ENCODE measurements at regions not wholly inside any gene's neighbourhood (a gene's known extent, or its start where the extent isn't known, plus 50 kb on each side); places are given as distances from the start of the nearest gene placed in this dataset.

GRCh38 chr18:10143596-10143995, 229.8 kb downstream of the VAPA start:
- no peaks in the 10 kb centered on the region for H3K9me3 ChIP-seq (ENCODE audit: control insufficient read depth, insufficient read depth, low read length)
- no peak overlapping the region for H3K4me3 ChIP-seq (ENCODE audit: low read length)
- H3F3A ChIP-seq (ENCODE audit: control insufficient read depth, insufficient read depth) = no peaks in the 10 kb centered on the region
- H3K79me2 ChIP-seq (ENCODE audit: control insufficient read depth, low read length) = no peaks in the 10 kb centered on the region
- no peaks in the 10 kb centered on the region for H3K36me3 ChIP-seq (ENCODE audit: control insufficient read depth, low read length)
- no peaks in the 10 kb centered on the region for H3K9me2 ChIP-seq (replicated peaks; ENCODE audit: control insufficient read depth, low read length)
- no peaks in the 10 kb centered on the region for H4K20me1 ChIP-seq (ENCODE audit: control insufficient read depth, insufficient read depth, low read depth, low read length)
- H3K27me3 ChIP-seq (ENCODE audit: control insufficient read depth, low read length) = no peaks in the 10 kb centered on the region
- H3K4me2 ChIP-seq (ENCODE audit: low read length) = no peak overlapping the region
- TF ChIP-seq CTCF (IDR thresholded peaks at IDR 0.05; ENCODE audit: low read depth, low read length, poor library complexity, severe bottlenecking) = no peak
- H3K4me1 ChIP-seq (ENCODE audit: control insufficient read depth, low read length) = no peaks in the 10 kb centered on the region
- H3K27ac ChIP-seq (ENCODE audit: low read depth, low read length) = no peak overlapping the region

GRCh38 chr18:10145546-10145945, 231.7 kb downstream of the VAPA start:
- H3K27ac ChIP-seq (ENCODE audit: low read depth, low read length) = no peak overlapping the region
- H3K79me2 ChIP-seq (ENCODE audit: control insufficient read depth, low read length) = no peaks in the 10 kb centered on the region
- no peak overlapping the region for H3K4me2 ChIP-seq (ENCODE audit: low read length)
- H3F3A ChIP-seq (ENCODE audit: control insufficient read depth, insufficient read depth) = no peaks in the 10 kb centered on the region
- H3K9me3 ChIP-seq (ENCODE audit: control insufficient read depth, insufficient read depth, low read length) = peaks cover 2% of the 10 kb centered on the region; the same call in 1 of the 2 replicates
- H3K9me2 ChIP-seq (replicated peaks; ENCODE audit: control insufficient read depth, low read length) = no peaks in the 10 kb centered on the region
- no peaks in the 10 kb centered on the region for H3K27me3 ChIP-seq (ENCODE audit: control insufficient read depth, low read length)
- TF ChIP-seq CTCF (IDR thresholded peaks at IDR 0.05; ENCODE audit: low read depth, low read length, poor library complexity, severe bottlenecking) (no peak), EZH2phosphoT487 (IDR thresholded peaks at IDR 0.05; ENCODE audit: borderline replicate concordance, low read length) (no peak)
- no peaks in the 10 kb centered on the region for H3K4me1 ChIP-seq (ENCODE audit: control insufficient read depth, low read length)
- H3K4me3 ChIP-seq (ENCODE audit: low read length) = no peak overlapping the region
- no peaks in the 10 kb centered on the region for H3K36me3 ChIP-seq (ENCODE audit: control insufficient read depth, low read length)
- no peaks in the 10 kb centered on the region for H4K20me1 ChIP-seq (ENCODE audit: control insufficient read depth, insufficient read depth, low read depth, low read length)

GRCh38 chr18:10147226-10147625, 233.4 kb downstream of the VAPA start:
- Histone ChIP-seq H3K36me3 (ENCODE audit: control insufficient read depth, low read length) (no peaks in the 10 kb centered on the region), H3K79me2 (ENCODE audit: control insufficient read depth, low read length) (no peaks in the 10 kb centered on the region), H3K27me3 (ENCODE audit: control insufficient read depth, low read length) (no peaks in the 10 kb centered on the region), H3F3A (ENCODE audit: control insufficient read depth, insufficient read depth) (no peaks in the 10 kb centered on the region), H4K20me1 (ENCODE audit: control insufficient read depth, insufficient read depth, low read depth, low read length) (no peaks in the 10 kb centered on the region), H3K4me2 (ENCODE audit: low read length) (no peak overlapping the region), H3K9me3 (ENCODE audit: control insufficient read depth, insufficient read depth, low read length) (peaks cover 8% of the 10 kb centered on the region; the same call in 1 of the 2 replicates), H3K4me1 (ENCODE audit: control insufficient read depth, low read length) (no peaks in the 10 kb centered on the region), H3K9me2 (replicated peaks; ENCODE audit: control insufficient read depth, low read length) (no peaks in the 10 kb centered on the region), H3K27ac (ENCODE audit: low read depth, low read length) (no peak overlapping the region), H3K4me3 (ENCODE audit: low read length) (no peak overlapping the region)
- TF ChIP-seq CTCF (IDR thresholded peaks at IDR 0.05; ENCODE audit: low read depth, low read length, poor library complexity, severe bottlenecking) (no peak), EZH2phosphoT487 (IDR thresholded peaks at IDR 0.05; ENCODE audit: borderline replicate concordance, low read length) (no peak)

- H3K4me3 ChIP-seq (ENCODE audit: low read length) = no peak overlapping the region
- H3K9me2 ChIP-seq (replicated peaks; ENCODE audit: control insufficient read depth, low read length) = no peaks in the 10 kb centered on the region
- TF ChIP-seq CTCF (IDR thresholded peaks at IDR 0.05; ENCODE audit: low read depth, low read length, poor library complexity, severe bottlenecking) = no peak
- TF ChIP-seq EZH2phosphoT487 (IDR thresholded peaks at IDR 0.05; ENCODE audit: borderline replicate concordance, low read length) = no peak
- H3K27me3 ChIP-seq (ENCODE audit: control insufficient read depth, low read length) = no peaks in the 10 kb centered on the region
- H4K20me1 ChIP-seq (ENCODE audit: control insufficient read depth, insufficient read depth, low read depth, low read length) = no peaks in the 10 kb centered on the region
- no peaks in the 10 kb centered on the region for H3K36me3 ChIP-seq (ENCODE audit: control insufficient read depth, low read length)
- H3K4me1 ChIP-seq (ENCODE audit: control insufficient read depth, low read length) = no peaks in the 10 kb centered on the region
- no peak overlapping the region for H3K27ac ChIP-seq (ENCODE audit: low read depth, low read length)
- H3K9me3 ChIP-seq (ENCODE audit: control insufficient read depth, insufficient read depth, low read length) = peaks cover 8% of the 10 kb centered on the region; the same call in 1 of the 2 replicates
- no peaks in the 10 kb centered on the region for H3K79me2 ChIP-seq (ENCODE audit: control insufficient read depth, low read length)
- no peaks in the 10 kb centered on the region for H3F3A ChIP-seq (ENCODE audit: control insufficient read depth, insufficient read depth)
- no peak overlapping the region for H3K4me2 ChIP-seq (ENCODE audit: low read length)
Observed at GRCh38 chr18:10147752-10148151, 233.9 kb downstream of the VAPA start.
